Hepatocyte (in vitro differentiated cells): ENCODE measurements at regions not wholly inside any gene's neighbourhood (a gene's known extent, or its start where the extent isn't known, plus 50 kb on each side); places are given as distances from the start of the nearest gene placed in this dataset.

Experiments used
- DNase-seq: peaks from one replicate; pipeline ENCODE4 v3.0.0-alpha.2; 2016; ENCODE audit warnings: low spot score
- H2AFZ ChIP-seq: fragments of 200-600 bp; sonication (generic); 2 replicates; pipeline ENCODE4 v1.6.0; 2016; ENCODE audit warnings: antibody characterized with exemption, mild to moderate bottlenecking
- H3K27ac ChIP-seq: fragments of 200-600 bp; sonication (generic); 2 replicates; pipeline ENCODE4 v1.5.1; 2016; ENCODE audit warnings: mild to moderate bottlenecking
- H3K27me3 ChIP-seq: fragments of 200-600 bp; sonication (generic); 2 replicates; pipeline ENCODE4 v1.6.1; 2016
- H3K36me3 ChIP-seq: fragments of 200-600 bp; sonication (generic); replicated peaks from 2 replicates; pipeline ENCODE4 v1.5.1; 2016; ENCODE audit warnings: low read depth; ENCODE audit not compliant: insufficient read depth
- H3K4me1 ChIP-seq: fragments of 200-600 bp; sonication (generic); 2 replicates; pipeline ENCODE4 v1.5.1; 2016; ENCODE audit warnings: mild to moderate bottlenecking, moderate library complexity; ENCODE audit not compliant: insufficient read depth
- H3K4me2 ChIP-seq: fragments of 200-600 bp; sonication (generic); 2 replicates; pipeline ENCODE4 v1.6.0; 2016
- H3K4me3 ChIP-seq: fragments of 200-600 bp; sonication (generic); 2 replicates; pipeline ENCODE4 v1.5.1; 2016; ENCODE audit warnings: mild to moderate bottlenecking
- H3K79me2 ChIP-seq: fragments of 200-600 bp; sonication (generic); 2 replicates; pipeline ENCODE4 v1.6.0; 2017; ENCODE audit warnings: mild to moderate bottlenecking
- H3K9me2 ChIP-seq: fragments of 200-600 bp; sonication (generic); replicated peaks from 2 replicates; pipeline ENCODE4 v1.6.0; 2017; ENCODE audit warnings: mild to moderate bottlenecking; ENCODE audit not compliant: insufficient read depth
- H3K9me3 ChIP-seq: fragments of 200-600 bp; sonication (generic); 2 replicates; pipeline ENCODE4 v1.5.1; 2016; ENCODE audit warnings: low read depth, mild to moderate bottlenecking
- H4K20me1 ChIP-seq: fragments of 200-600 bp; sonication (generic); 2 replicates; pipeline ENCODE4 v1.6.0; 2016; ENCODE audit warnings: mild to moderate bottlenecking; ENCODE audit not compliant: insufficient read depth, poor library complexity, severe bottlenecking
- CTCF ChIP-seq: fragments of 200-600 bp; sonication (generic); IDR thresholded peaks from 2 replicates; pipeline ENCODE4 v1.5.1; 2016; ENCODE audit warnings: antibody characterized with exemption, mild to moderate bottlenecking; ENCODE audit not compliant: poor library complexity
- EZH2 ChIP-seq: fragments of 200-600 bp; sonication (generic); IDR thresholded peaks from 2 replicates; pipeline ENCODE4 v1.6.1; 2016; ENCODE audit warnings: antibody characterized with exemption, mild to moderate bottlenecking, borderline replicate concordance
- EZH2phosphoT487 ChIP-seq: fragments of 200-600 bp; sonication (generic); IDR thresholded peaks from one replicate; pipeline ENCODE4 v1.6.1; 2018; ENCODE audit warnings: antibody characterized with exemption, mild to moderate bottlenecking, low read depth, moderate library complexity; ENCODE audit not compliant: unreplicated experiment, severe bottlenecking
- WGBS: methylation state at CpG from one replicate; pipeline ENCODE4 v1.1.6; 2016; ENCODE audit warnings: low lambda C conversion rate; ENCODE audit errors: missing lambda C conversion rate; 5-methylcytosine and 5-hydroxymethylcytosine counted together

GRCh38 chr5:93096561-93096960 is 484.5 kb downstream of the NR2F1-AS1 start:
- Histone ChIP-seq H3K36me3 (no peaks in the 10 kb centered on the region), H2AFZ (no peak overlapping the region), H4K20me1 (no peaks in the 10 kb centered on the region), H3K4me3 (no peak overlapping the region), H3K27me3 (no peaks in the 10 kb centered on the region), H3K4me2 (no peak overlapping the region), H3K9me2 (no peaks in the 10 kb centered on the region), H3K9me3 (no peaks in the 10 kb centered on the region), H3K27ac (no peak overlapping the region), H3K4me1 (no peaks in the 10 kb centered on the region), H3K79me2 (no peaks in the 10 kb centered on the region)
- TF ChIP-seq EZH2 (no peak), EZH2phosphoT487 (no peak), CTCF (no peak)
- WGBS = 73% methylated on average over 1 of the region's 1 CpG
- DNase-seq = no peak

- Histone ChIP-seq H3K4me3 (no peak overlapping the region), H3K4me2 (no peak overlapping the region), H3K9me3 (no peaks in the 10 kb centered on the region), H3K27me3 (no peaks in the 10 kb centered on the region), H3K36me3 (no peaks in the 10 kb centered on the region), H2AFZ (no peak overlapping the region), H3K27ac (no peak overlapping the region), H4K20me1 (no peaks in the 10 kb centered on the region), H3K4me1 (no peaks in the 10 kb centered on the region), H3K79me2 (no peaks in the 10 kb centered on the region), H3K9me2 (no peaks in the 10 kb centered on the region)
- TF ChIP-seq CTCF = peak; percentile 31
- no peak for TF ChIP-seq EZH2phosphoT487
- DNase-seq = no peak
- 93% methylated on average over 2 of the region's 2 CpGs for WGBS
Observed at GRCh38 chr5:93092349-93093105, 488.5 kb downstream of the NR2F1-AS1 start.

- no peak overlapping the region for H3K4me2 ChIP-seq
- H4K20me1 ChIP-seq = no peaks in the 10 kb centered on the region
- no peaks in the 10 kb centered on the region for H3K9me2 ChIP-seq
- DNase-seq = no peak
- no peaks in the 10 kb centered on the region for H3K9me3 ChIP-seq
- H3K27ac ChIP-seq = no peak overlapping the region
- no peak for TF ChIP-seq CTCF
- no peak for TF ChIP-seq EZH2phosphoT487
- no peak for TF ChIP-seq EZH2
- H3K4me3 ChIP-seq = no peak overlapping the region
- 78% methylated on average over 5 of the region's 5 CpGs for WGBS
- no peaks in the 10 kb centered on the region for H3K27me3 ChIP-seq
- H3K79me2 ChIP-seq = no peaks in the 10 kb centered on the region
- H3K36me3 ChIP-seq = no peaks in the 10 kb centered on the region
- H3K4me1 ChIP-seq = no peaks in the 10 kb centered on the region
- no peak overlapping the region for H2AFZ ChIP-seq
Observed at GRCh38 chr5:93090698-93091097, 490.3 kb downstream of the NR2F1-AS1 start.
